ENCODE measurements at regions not wholly inside any gene's neighbourhood (a gene's known extent, or its start where the extent isn't known, plus 50 kb on each side); places are given as distances from the start of the nearest gene placed in this dataset.

DNA sequence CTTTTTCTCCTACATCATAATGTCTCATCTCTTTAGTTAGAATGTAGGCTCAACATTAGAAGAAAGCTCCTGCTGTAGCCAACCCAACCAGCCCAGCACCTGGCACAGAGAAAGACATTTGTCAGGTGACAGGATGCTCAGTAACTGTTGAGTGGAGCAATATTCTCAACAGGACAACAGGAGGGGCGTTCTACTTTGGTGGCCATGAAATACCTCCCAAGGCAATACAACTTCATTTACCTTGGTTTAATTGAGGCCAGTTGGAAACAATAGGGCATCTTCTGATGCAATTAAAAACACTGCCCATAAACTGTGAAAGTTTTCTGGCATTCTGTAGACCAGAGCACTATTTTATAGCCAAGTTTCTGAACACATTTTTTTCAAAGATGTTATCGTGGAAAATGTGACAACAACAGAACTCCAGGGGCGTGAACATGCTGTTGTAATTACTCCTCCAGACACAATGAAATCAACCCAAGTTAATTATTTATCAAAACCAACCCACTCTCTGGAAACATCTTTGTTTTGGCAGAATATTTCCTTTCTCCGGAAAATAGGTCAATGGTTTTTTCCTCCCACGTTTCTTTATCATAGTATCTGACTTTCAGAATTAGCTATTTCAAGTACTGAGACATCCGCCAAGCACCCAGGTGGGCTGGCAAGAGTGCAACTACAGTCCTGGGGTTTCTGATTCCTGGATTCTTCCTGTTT, 538.1 kb downstream of the SOX6 start:
- H3K27ac ChIP-seq = no peak overlapping the region
- no peak for DNase-seq (ENCODE audit: low read depth, low spot score)

- no peak for DNase-seq (ENCODE audit: low read depth, low spot score)
- H3K27ac ChIP-seq = no peak overlapping the region
Measured at GRCh38 chr11:15819679-15820286, 536.6 kb downstream of the SOX6 start.

DNA sequence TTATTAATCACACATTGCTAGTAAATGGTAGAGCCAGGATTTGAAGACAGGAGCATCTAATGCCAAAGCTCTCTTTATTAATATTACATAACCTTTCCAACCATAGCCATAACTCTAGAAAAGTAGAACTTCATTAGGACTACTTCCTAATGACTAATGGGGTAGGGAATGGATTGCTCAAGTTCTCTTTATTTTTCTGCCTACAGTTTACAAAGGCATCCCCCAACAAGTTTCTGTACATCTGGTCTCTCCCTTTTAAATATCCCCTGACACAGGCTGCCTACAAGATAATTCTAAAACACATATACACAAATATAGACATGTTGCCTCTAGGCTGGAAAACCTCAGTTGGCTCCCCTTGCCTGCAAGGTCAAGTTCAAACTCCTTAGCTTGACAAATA, 534.9 kb downstream of the SOX6 start:
- no peak for DNase-seq (ENCODE audit: low read depth, low spot score)
- H3K27ac ChIP-seq = no peak overlapping the region

GRCh38 chr11:15824060-15824459, 532.3 kb downstream of the SOX6 start:
- H3K27ac ChIP-seq = no peak overlapping the region
- no peak for DNase-seq (ENCODE audit: low read depth, low spot score)

DNA sequence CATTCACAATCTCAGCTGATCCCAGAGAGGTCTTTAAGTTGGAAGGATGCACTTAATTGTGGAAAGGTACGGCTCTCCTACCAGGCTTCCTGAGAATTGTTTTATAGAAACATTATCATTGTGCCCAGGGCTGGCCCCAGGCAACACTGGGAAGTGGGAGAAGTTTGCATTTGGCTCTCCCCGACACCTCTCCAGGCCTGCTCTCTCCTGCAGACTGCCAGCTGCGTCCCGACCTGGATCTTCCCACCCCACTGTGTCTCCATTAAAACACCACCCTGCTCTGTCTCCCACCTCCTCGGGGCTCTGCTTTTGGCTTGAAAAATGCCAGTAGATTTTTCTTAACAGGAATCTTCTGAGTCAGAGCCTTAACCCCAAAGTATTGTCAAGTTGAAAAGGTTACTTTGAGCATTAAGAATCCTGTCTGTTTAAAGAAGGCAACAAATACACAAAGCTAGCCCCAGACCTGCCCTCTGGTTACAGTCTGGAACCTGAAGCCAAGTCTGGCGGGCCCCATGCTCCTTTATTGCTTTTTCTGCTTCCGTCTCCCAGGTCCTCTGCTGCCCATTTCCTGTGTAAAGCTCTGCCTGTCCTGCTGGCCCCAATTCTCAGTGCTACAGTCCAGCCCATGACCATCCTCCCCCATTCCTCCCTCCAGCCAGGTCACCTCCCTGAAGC, 530.2 kb downstream of the SOX6 start:
- DNase-seq (ENCODE audit: low read depth, low spot score) = no peak
- H3K27ac ChIP-seq = no peak overlapping the region

DNA sequence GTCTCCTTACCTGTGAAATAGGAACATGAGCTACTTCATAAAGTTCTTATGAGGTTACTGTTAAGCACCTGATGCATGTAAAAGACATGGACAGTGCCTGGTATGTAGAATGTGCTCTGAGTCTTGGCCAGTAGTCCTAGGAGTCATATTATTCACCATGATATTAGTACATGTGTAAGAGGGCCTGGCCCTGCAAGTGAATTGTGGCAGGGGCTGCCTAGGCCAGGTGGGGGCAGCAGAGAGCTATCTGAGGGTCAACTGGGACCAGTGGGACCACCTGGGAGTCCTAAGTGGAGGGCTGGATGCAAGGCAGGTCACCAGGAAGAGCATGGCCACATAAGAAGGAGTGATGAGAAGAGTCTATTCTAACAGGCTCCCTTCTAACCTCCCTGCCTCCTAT, 529.5 kb downstream of the SOX6 start:
- no peak for DNase-seq (ENCODE audit: low read depth, low spot score)
- no peak overlapping the region for H3K27ac ChIP-seq

DNA sequence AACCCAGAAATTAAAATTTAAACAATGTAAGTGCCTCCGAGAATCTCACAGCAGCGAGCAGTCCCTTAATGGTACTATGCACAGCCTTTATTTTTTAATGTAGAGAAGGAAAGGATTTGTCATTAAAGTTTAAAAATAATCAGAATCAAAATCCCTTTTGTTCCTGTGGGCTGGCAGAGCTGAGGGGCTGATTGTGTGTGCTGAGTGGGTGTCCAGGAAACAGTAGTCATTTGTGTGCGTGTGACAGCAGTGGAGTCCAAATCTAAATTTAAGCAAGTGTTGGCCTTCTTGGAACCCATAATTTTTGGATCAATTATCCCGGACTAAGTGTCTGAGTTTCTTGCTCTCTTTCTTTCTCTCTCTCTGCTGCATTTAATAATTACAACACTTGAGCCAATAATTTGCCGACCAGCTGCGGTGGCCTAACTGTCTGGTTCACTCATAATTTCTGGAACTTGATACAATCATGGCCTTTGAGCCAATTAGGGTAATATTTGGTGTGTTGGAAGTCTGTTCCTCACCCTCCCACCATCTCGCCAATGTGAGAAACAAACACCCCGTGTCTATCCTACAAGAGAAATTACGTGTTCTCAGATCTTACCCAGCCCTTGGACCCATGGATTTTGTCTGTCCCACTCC, 528.0 kb downstream of the SOX6 start:
- no peak for DNase-seq (ENCODE audit: low read depth, low spot score)
- no peak overlapping the region for H3K27ac ChIP-seq

GRCh38 chr11:15829312-15829711, 527.0 kb downstream of the SOX6 start:
- no peak overlapping the region for H3K27ac ChIP-seq
- DNase-seq (ENCODE audit: low read depth, low spot score) = no peak

DNA sequence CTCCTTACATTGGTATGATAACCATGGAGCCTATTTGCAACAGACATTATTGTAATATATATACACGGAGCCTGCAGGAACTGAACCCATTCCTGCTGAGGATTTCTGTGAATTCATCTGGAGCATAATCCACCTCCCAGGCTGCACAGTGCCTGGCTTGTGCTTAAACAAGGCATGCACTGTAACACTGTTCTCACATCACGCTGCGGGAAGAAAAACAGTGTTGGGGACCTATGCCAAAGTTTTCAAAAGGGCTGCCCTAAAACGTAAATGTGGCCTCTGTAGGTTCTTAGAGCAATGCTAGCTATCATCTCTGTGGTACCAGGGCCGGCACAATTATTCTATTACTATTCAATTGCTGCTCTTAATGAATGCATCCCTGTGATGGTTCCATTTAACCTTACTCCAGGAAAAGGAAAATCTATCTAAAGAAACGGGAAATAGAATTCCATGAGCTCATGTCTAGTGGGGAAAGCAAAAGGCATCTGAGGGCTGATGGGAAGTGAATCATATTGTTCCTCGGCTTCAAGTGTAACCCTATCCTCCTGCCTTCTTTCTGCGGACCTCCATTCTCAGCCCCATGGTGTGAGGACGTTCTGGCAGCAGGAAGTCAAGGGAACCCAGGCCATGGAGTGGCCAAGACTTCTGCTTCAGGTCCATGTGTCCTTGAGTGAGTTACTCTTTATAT, 525.5 kb downstream of the SOX6 start:
- DNase-seq (ENCODE audit: low read depth, low spot score) = no peak
- no peak overlapping the region for H3K27ac ChIP-seq

GRCh38 chr11:15835788-15836411, 520.4 kb downstream of the SOX6 start:
- DNase-seq (ENCODE audit: low read depth, low spot score) = no peak
- no peak overlapping the region for H3K27ac ChIP-seq

DNA sequence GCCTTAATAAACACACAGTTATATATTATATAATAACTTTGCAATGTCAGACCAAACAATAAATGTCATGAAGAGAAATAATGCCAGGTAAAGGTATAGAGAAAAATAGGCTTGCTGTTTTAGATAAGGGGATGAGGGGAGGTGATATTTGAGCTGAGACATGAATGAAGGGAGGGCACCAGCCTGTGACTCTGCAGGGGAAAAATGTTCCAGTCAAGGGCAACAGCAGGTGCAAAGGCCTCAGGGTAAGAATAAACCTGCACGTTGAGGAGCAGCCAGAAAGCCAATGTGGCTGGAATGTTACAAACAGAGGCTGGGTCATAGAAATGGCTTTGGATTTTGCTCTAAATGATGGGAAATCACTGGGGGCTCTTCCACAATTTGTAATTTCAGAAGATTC, 519.6 kb downstream of the SOX6 start:
- H3K27ac ChIP-seq = no peak overlapping the region
- DNase-seq (ENCODE audit: low read depth, low spot score) = no peak

DNA sequence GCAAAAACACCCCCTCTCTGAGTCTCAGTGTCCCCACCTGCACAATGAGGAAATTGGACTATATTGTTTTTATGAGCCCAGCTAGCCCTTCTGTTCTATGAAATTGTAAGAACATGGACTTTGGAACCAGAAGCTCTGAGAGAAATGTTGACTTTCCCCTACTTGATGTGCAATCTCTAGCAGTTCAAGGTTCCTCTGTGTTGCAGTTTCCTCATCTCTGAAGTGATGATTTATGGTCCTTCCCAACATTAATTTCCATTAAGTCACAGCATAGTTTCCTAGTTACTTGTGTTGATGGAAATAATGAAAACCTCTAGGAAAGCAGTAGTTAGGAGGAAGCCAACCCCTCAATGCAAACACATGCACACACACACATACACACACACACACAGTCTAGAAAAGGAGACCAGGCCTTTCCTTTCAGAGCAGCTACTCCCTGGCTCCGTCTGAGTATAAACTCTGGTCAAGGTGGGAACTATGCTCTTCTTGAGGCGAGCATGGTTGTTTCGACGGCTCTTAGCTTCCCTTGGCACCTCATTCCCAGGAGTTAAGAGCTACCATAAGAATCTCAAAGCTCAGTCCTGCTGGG, 518.4 kb downstream of the SOX6 start:
- DNase-seq (ENCODE audit: low read depth, low spot score) = no peak

GRCh38 chr11:15839061-15839460, 517.3 kb downstream of the SOX6 start:
- H3K27ac ChIP-seq = no peak overlapping the region
- DNase-seq (ENCODE audit: low read depth, low spot score) = no peak

More for the DNA sequence above, 518.4 kb downstream of the SOX6 start:
- no peak overlapping the region for H3K27ac ChIP-seq

GRCh38 chr11:15840966-15841365, 515.4 kb downstream of the SOX6 start:
- no peak overlapping the region for H3K27ac ChIP-seq
- no peak for DNase-seq (ENCODE audit: low read depth, low spot score)

GRCh38 chr11:15841931-15842740, 514.2 kb downstream of the SOX6 start:
- DNase-seq (ENCODE audit: low read depth, low spot score) = no peak

GRCh38 chr11:15843309-15843872, 513.0 kb downstream of the SOX6 start:
- H3K27ac ChIP-seq = no peak overlapping the region
- DNase-seq (ENCODE audit: low read depth, low spot score) = no peak

More at GRCh38 chr11:15841931-15842740, 514.2 kb downstream of the SOX6 start:
- no peak overlapping the region for H3K27ac ChIP-seq

DNA sequence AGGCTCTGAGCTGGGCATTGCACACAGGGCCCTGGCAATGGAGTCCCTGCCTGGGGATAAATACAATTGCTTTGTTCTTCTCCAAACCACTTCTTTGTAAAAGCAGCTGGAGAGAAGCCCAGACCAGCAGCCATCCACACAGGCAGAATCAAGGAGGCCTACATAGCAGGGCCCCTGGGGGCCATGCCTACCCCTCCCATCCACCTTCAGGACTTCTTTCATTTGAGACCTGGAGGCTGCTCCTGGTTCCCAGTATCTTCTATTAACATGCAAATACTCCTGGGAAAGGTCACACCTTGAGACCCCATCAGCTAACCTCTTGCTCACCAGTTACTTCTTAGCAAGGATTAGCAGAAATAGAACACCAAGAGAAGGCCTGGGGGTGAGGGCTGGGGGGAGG, 511.1 kb downstream of the SOX6 start:
- DNase-seq (ENCODE audit: low read depth, low spot score) = no peak
- H3K27ac ChIP-seq = no peak overlapping the region

DNA sequence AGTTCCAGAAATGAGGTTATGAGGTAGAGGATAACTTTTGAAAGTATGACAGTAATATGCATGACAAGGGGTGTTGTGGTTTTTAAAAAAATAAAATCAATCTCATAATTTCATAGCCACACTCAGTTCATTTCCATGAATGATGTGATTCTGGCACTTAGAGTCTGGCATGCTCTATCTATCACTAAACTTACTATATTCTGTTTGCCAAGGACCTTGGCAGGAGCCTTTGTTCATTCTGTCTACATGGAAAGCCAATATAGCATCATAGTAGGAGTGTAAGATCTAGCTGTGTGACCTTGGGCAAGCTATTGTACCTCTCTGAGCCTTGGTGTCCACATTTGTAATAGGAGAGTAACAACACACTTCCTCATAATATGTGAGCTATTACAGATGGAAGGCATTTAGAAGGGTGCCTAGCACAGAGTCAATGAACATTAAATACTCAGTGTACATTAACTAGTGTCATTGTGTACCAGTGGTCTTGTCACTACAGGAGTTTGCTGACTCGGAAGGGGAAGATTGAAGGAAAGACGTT, 507.6 kb downstream of the SOX6 start:
- no peak overlapping the region for H3K27ac ChIP-seq
- no peak for DNase-seq (ENCODE audit: low read depth, low spot score)

Data from epithelial cell of prostate (primary cell).